NOMO-1 treated with dmso at 0.1 percent for 144 hours (cell line): ENCODE measurements at regions not wholly inside any gene's neighbourhood (a gene's known extent, or its start where the extent isn't known, plus 50 kb on each side); places are given as distances from the start of the nearest gene placed in this dataset.
A peak's percentile ranks its signal among the peaks of the same experiment; 100 is the strongest.
"Not testable (repeated sequence)": the region's sequence is repeated elsewhere in the genome, so short reads cannot be mapped to it uniquely, and the experiment has no call there.

Experiments
- DNase-seq: peaks from one replicate; lab custom pipeline; 2025; ENCODE audit not compliant: unreplicated experiment; lab: John Stamatoyannopoulos, UW

GRCh38 chr11:116062490-116063171, 558.4 kb upstream of the CADM1 start:
- no peak for DNase-seq

GRCh38 chr11:116062129-116062489, 557.9 kb upstream of the CADM1 start:
- no peak for DNase-seq

- DNase-seq, result no peak
Observed at GRCh38 chr11:116061322-116061721, 557.1 kb upstream of the CADM1 start.

- no peak for DNase-seq
Observed at GRCh38 chr11:116059919-116060318, 555.7 kb upstream of the CADM1 start.

- peak; percentile 28 for DNase-seq
Observed at GRCh38 chr11:116057000-116057399, 552.8 kb upstream of the CADM1 start.

- DNase-seq, result no peak
Observed at GRCh38 chr11:116055064-116055463, 550.8 kb upstream of the CADM1 start.

- DNase-seq, result no peak
Observed at GRCh38 chr11:116053548-116053919, 549.3 kb upstream of the CADM1 start.

GRCh38 chr11:116052603-116053547, 548.7 kb upstream of the CADM1 start:
- DNase-seq, result no peak

- DNase-seq, result no peak
Observed at GRCh38 chr11:116051494-116051893, 547.3 kb upstream of the CADM1 start.

- no peak for DNase-seq
Observed at GRCh38 chr11:116049383-116049782, 545.2 kb upstream of the CADM1 start.

- no peak for DNase-seq
Observed at GRCh38 chr11:116046127-116046526, 541.9 kb upstream of the CADM1 start.

- no peak for DNase-seq
Observed at GRCh38 chr11:116044941-116045340, 540.7 kb upstream of the CADM1 start.

GRCh38 chr11:116044520-116044919, 540.3 kb upstream of the CADM1 start:
- DNase-seq, result no peak

- peak; percentile 57 for DNase-seq
Observed at GRCh38 chr11:116043857-116044256, 539.6 kb upstream of the CADM1 start.

GRCh38 chr11:116043059-116043458, 538.8 kb upstream of the CADM1 start:
- not testable (repeated sequence) for DNase-seq

- no peak for DNase-seq
Observed at GRCh38 chr11:116042146-116042545, 537.9 kb upstream of the CADM1 start.

GRCh38 chr11:116037861-116038260, 533.6 kb upstream of the CADM1 start:
- DNase-seq, result no peak

- no peak for DNase-seq
Observed at GRCh38 chr11:116035977-116036376, 531.8 kb upstream of the CADM1 start.

- no peak for DNase-seq
Observed at GRCh38 chr11:116033931-116034553, 529.8 kb upstream of the CADM1 start.

GRCh38 chr11:116030697-116031331, 526.6 kb upstream of the CADM1 start:
- DNase-seq, result no peak

- not testable (repeated sequence) for DNase-seq
Observed at GRCh38 chr11:116028506-116028905, 524.3 kb upstream of the CADM1 start.
